HEK293 (cell line): ENCODE measurements at regions not wholly inside any gene's neighbourhood (a gene's known extent, or its start where the extent isn't known, plus 50 kb on each side); places are given as distances from the start of the nearest gene placed in this dataset.

Experiments used
- PRDM4 ChIP-seq: fragments of 450-650 bp; formaldehyde crosslinking; IDR thresholded peaks from 2 replicates; pipeline ENCODE4 v1.5.1; 2017; ENCODE audit warnings: missing biosample characterization, missing genetic modification characterization
- TF ChIP-seq, protein P1 (sequence below): fragments of 450-650 bp; formaldehyde crosslinking; IDR thresholded peaks from 2 replicates; pipeline ENCODE4 v1.5.1; 2016; ENCODE audit warnings: missing biosample characterization, missing genetic modification characterization
- TF ChIP-seq, protein P2 (sequence below): fragments of 450-650 bp; formaldehyde crosslinking; IDR thresholded peaks from 2 replicates; pipeline ENCODE4 v1.5.1; 2016; ENCODE audit warnings: missing biosample characterization, missing genetic modification characterization

GRCh38 chr19:30673336-30673735, 301.2 kb downstream of the ZNF536 start:
- TF ChIP-seq, protein P1, sequence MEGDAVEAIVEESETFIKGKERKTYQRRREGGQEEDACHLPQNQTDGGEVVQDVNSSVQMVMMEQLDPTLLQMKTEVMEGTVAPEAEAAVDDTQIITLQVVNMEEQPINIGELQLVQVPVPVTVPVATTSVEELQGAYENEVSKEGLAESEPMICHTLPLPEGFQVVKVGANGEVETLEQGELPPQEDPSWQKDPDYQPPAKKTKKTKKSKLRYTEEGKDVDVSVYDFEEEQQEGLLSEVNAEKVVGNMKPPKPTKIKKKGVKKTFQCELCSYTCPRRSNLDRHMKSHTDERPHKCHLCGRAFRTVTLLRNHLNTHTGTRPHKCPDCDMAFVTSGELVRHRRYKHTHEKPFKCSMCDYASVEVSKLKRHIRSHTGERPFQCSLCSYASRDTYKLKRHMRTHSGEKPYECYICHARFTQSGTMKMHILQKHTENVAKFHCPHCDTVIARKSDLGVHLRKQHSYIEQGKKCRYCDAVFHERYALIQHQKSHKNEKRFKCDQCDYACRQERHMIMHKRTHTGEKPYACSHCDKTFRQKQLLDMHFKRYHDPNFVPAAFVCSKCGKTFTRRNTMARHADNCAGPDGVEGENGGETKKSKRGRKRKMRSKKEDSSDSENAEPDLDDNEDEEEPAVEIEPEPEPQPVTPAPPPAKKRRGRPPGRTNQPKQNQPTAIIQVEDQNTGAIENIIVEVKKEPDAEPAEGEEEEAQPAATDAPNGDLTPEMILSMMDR (tag by site-specific recombination): no peak
- TF ChIP-seq, protein P2, sequence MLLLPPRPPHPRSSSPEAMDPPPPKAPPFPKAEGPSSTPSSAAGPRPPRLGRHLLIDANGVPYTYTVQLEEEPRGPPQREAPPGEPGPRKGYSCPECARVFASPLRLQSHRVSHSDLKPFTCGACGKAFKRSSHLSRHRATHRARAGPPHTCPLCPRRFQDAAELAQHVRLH (tag by site-specific recombination): no peak
- no peak for TF ChIP-seq PRDM4 (tag by site-specific recombination)
